ENCODE measurements at regions not wholly inside any gene's neighbourhood (a gene's known extent, or its start where the extent isn't known, plus 50 kb on each side); places are given as distances from the start of the nearest gene placed in this dataset.
"Not testable (repeated sequence)": the region's sequence is repeated elsewhere in the genome, so short reads cannot be mapped to it uniquely, and the experiment has no call there.

DNA sequence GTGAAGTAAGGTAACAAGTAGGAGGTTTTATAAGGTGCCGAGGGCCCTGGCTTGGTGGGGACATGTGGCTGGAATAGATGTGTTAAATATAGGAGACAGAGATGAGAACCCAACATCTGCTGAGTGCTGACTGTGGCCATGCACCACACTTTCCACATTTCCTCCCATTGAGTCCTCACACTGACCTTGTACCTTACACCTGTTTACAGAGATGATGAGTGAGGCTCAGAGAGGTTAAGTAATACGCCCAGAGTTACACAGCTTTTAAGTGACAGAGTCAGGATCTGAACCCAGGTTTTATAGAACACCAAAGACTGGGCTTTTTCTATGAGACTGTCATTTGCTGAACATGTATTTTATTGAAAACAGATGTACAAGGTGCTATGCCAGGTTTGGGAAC, 70.8 kb upstream of the LTA4H start:
- DNase-seq (ENCODE audit: extremely low read depth, insufficient read length), result no peak
- no peak overlapping the region for H3K4me3 ChIP-seq (replicated peaks; ENCODE audit: low read depth, low read length)
- H3K36me3 ChIP-seq (ENCODE audit: control insufficient read depth, insufficient read depth, low read length), result no peaks in the 10 kb centered on the region
- TF ChIP-seq, protein P1, sequence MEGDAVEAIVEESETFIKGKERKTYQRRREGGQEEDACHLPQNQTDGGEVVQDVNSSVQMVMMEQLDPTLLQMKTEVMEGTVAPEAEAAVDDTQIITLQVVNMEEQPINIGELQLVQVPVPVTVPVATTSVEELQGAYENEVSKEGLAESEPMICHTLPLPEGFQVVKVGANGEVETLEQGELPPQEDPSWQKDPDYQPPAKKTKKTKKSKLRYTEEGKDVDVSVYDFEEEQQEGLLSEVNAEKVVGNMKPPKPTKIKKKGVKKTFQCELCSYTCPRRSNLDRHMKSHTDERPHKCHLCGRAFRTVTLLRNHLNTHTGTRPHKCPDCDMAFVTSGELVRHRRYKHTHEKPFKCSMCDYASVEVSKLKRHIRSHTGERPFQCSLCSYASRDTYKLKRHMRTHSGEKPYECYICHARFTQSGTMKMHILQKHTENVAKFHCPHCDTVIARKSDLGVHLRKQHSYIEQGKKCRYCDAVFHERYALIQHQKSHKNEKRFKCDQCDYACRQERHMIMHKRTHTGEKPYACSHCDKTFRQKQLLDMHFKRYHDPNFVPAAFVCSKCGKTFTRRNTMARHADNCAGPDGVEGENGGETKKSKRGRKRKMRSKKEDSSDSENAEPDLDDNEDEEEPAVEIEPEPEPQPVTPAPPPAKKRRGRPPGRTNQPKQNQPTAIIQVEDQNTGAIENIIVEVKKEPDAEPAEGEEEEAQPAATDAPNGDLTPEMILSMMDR (IDR thresholded peaks at IDR 0.05; ENCODE audit: insufficient read depth, low read length, poor library complexity, severe bottlenecking), result no peak
- no peaks in the 10 kb centered on the region for H3K27me3 ChIP-seq (replicated peaks; ENCODE audit: control insufficient read depth, insufficient read depth, low read length)

DNA sequence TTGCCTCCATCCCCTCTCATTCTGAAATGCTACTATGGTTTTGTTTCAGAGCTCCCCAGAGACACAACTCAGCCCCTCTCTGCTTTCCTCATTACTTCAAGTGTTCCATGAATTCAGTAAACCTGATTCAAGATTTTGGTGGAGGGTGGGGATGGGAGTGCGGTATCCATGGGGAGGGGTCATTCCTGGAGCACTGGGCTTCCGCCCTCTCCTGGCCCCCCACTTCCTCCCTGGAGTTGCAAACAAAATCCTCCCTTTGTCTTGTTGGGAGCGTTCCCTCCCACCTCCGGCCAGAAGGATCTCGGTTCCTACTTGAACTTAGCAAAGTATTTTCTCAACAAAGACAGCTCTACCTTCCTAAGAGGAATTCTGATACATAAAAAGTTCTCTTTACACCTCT, 71.8 kb upstream of the LTA4H start:
- TF ChIP-seq, protein P1 (IDR thresholded peaks at IDR 0.05; ENCODE audit: insufficient read depth, low read length, poor library complexity, severe bottlenecking), result no peak
- H3K4me3 ChIP-seq (replicated peaks; ENCODE audit: low read depth, low read length), result no peak overlapping the region
- DNase-seq (ENCODE audit: extremely low read depth, insufficient read length), result no peak
- no peaks in the 10 kb centered on the region for H3K27me3 ChIP-seq (replicated peaks; ENCODE audit: control insufficient read depth, insufficient read depth, low read length)
- H3K36me3 ChIP-seq (ENCODE audit: control insufficient read depth, insufficient read depth, low read length), result no peaks in the 10 kb centered on the region

DNA sequence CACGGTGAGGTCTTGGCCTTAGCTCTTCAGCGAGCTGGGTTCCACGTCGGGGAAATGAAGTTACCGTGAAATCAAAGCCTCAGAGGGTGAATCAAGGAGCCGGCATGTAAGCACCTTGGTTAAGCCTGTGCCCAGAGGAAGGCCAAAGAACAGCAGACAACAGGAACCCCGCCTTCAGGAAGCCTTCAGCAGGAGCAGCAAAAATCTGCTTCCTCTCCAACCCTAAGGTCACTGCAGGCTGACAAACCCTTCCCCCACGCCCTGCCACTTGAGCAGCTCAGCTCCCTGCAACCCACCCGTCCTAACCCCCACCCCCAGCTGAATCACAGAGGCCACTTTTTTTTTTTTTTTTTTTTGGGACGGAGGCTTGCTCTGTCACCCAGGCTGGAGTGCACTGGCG, 72.9 kb upstream of the LTA4H start:
- no peak for DNase-seq (ENCODE audit: extremely low read depth, insufficient read length)
- H3K27me3 ChIP-seq (replicated peaks; ENCODE audit: control insufficient read depth, insufficient read depth, low read length), result no peaks in the 10 kb centered on the region
- TF ChIP-seq, protein P1 (IDR thresholded peaks at IDR 0.05; ENCODE audit: insufficient read depth, low read length, poor library complexity, severe bottlenecking), result no peak
- H3K36me3 ChIP-seq (ENCODE audit: control insufficient read depth, insufficient read depth, low read length), result no peaks in the 10 kb centered on the region
- no peak overlapping the region for H3K4me3 ChIP-seq (replicated peaks; ENCODE audit: low read depth, low read length)

DNA sequence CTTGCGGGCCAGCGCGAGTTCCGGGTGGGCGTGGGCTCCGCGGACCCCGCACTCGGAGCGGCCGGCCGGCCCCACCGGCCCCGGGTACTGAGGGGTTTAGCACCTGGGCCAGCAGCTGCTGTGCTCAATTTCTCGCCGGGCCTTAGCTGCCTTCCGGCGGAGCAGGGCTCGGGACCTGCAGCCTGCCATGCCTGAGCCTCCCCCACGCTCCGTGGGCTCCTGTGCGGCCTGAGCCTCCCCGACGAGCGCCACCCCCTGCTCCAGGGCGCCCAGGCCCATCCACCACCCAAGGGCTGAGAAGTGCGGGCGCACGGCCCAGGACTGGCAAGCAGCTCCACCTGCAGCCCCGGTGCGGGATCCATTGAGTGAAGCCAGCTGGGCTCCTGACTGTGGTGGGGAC, 73.6 kb upstream of the LTA4H start:
- not testable (repeated sequence) for H3K4me3 ChIP-seq (replicated peaks; ENCODE audit: low read depth, low read length); DNase-seq (ENCODE audit: extremely low read depth, insufficient read length); H3K36me3 ChIP-seq (ENCODE audit: control insufficient read depth, insufficient read depth, low read length); H3K27me3 ChIP-seq (replicated peaks; ENCODE audit: control insufficient read depth, insufficient read depth, low read length)

DNA sequence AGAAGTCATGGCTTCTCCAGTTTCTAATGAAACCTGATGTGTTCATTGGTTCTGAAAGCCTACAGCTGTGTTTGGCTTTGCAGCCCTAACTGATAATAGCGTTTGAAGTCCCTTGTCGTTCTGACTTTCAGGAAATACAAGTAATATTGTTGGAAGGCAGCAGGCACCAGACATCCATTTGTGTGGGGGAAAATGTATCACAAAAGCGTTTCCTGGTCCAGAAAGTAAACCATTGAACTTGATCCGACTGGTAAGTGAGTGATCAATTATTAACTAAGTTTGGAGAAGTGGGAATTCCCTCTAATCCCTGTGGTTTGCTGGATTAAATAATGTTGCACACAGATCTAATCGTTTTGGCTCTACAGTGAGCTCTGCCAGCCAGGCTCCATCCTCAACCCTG, 77.3 kb upstream of the LTA4H start:
- no peaks in the 10 kb centered on the region for H3K27me3 ChIP-seq (replicated peaks; ENCODE audit: control insufficient read depth, insufficient read depth, low read length)
- TF ChIP-seq, protein P1 (IDR thresholded peaks at IDR 0.05; ENCODE audit: insufficient read depth, low read length, poor library complexity, severe bottlenecking), result no peak
- DNase-seq (ENCODE audit: extremely low read depth, insufficient read length), result no peak
- H3K36me3 ChIP-seq (ENCODE audit: control insufficient read depth, insufficient read depth, low read length), result no peaks in the 10 kb centered on the region
- no peak overlapping the region for H3K4me3 ChIP-seq (replicated peaks; ENCODE audit: low read depth, low read length)

DNA sequence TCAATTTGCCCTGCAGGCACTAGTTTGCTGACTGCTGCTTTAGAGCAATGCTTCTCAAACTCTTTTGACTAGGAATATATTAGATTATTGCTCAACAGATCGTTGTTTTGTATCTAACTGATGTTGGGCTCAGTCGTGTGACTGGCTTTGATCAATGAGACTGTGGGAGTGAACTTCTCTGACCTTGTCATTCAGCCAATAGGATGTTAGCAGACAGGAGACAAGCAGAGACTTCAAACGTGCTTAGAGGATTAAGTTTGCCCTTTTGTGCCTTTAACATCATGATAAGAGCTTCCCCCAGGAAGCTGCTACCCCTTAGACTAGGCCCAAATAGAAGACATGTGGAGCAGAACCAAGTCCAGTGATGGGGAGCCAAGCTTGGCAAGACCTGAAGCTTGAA, 76.7 kb upstream of the ELK3 start:
- DNase-seq (ENCODE audit: extremely low read depth, insufficient read length), result no peak
- Histone ChIP-seq H3K4me3 (replicated peaks; ENCODE audit: low read depth, low read length) (no peak overlapping the region), H3K36me3 (ENCODE audit: control insufficient read depth, insufficient read depth, low read length) (no peaks in the 10 kb centered on the region), H3K27me3 (replicated peaks; ENCODE audit: control insufficient read depth, insufficient read depth, low read length) (no peaks in the 10 kb centered on the region)
- TF ChIP-seq, protein P1 (IDR thresholded peaks at IDR 0.05; ENCODE audit: insufficient read depth, low read length, poor library complexity, severe bottlenecking), result no peak

Data from GM06990 (cell line).